Spleen (tissue), 7 donors: ENCODE measurements at regions not wholly inside any gene's neighbourhood (a gene's known extent, or its start where the extent isn't known, plus 50 kb on each side); places are given as distances from the start of the nearest gene placed in this dataset.

Experiments used
- POLR2AphosphoS5 ChIP-seq, 3 donors: sonication (generic); formaldehyde crosslinking; IDR thresholded peaks; one replicate each; pipeline ENCODE4 v1.5.1; 2017; ENCODE audit warnings: antibody characterized with exemption in 3 of 3
- TF ChIP-seq, protein P1 (sequence below), 11 experiments: fragments of 200-600 bp in 7 of 11; fragments of 450-650 bp in 4 of 11; sonication (generic) in 4 of 11; IDR thresholded peaks in 8 of 11; conservative IDR thresholded peaks in 3 of 11; 1 replicate in 7 of 11; 2 replicates in 4 of 11; pipeline versions ENCODE4 v1.4.0 to v1.8.0; 2016 to 2021; ENCODE audit warnings: antibody characterized with exemption in 11 of 11, inconsistent platforms in 4 of 11, mild to moderate bottlenecking in 1 of 11
- donor health status: DM: no; HTN: no; CAD: no; lungs with moderate emphysema.
- donor health status: DM: no; HTN: no; CAD: no.
- donor health status: DM: no; HTN: no; CAD: no.

GRCh38 chr2:43023791-43024514 lies 202.5 kb downstream of the ZFP36L2 start:
- no peak for TF ChIP-seq POLR2AphosphoS5 (IDR thresholded peaks at IDR 0.05)
- TF ChIP-seq, protein P1, sequence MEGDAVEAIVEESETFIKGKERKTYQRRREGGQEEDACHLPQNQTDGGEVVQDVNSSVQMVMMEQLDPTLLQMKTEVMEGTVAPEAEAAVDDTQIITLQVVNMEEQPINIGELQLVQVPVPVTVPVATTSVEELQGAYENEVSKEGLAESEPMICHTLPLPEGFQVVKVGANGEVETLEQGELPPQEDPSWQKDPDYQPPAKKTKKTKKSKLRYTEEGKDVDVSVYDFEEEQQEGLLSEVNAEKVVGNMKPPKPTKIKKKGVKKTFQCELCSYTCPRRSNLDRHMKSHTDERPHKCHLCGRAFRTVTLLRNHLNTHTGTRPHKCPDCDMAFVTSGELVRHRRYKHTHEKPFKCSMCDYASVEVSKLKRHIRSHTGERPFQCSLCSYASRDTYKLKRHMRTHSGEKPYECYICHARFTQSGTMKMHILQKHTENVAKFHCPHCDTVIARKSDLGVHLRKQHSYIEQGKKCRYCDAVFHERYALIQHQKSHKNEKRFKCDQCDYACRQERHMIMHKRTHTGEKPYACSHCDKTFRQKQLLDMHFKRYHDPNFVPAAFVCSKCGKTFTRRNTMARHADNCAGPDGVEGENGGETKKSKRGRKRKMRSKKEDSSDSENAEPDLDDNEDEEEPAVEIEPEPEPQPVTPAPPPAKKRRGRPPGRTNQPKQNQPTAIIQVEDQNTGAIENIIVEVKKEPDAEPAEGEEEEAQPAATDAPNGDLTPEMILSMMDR (IDR thresholded peaks at IDR 0.05 in 8 of 11, conservative IDR thresholded peaks at IDR 0.05 in 3 of 11) = no peak
